HG02970 (cell line): ENCODE measurements at regions not wholly inside any gene's neighbourhood (a gene's known extent, or its start where the extent isn't known, plus 50 kb on each side); places are given as distances from the start of the nearest gene placed in this dataset.

Source experiments
- ATAC-seq: cut with Tn5 transposase; IDR thresholded peaks from one replicate; pipeline ENCODE4 v1.9.1; 2021; ENCODE audit warnings: mild to moderate bottlenecking, moderate library complexity, moderate number of reproducible peaks; ENCODE audit not compliant: unreplicated experiment, low FRiP score

- no peak for ATAC-seq
These were observed 138.9 kb upstream of the MAX start for GRCh38 chr14:65241125-65241752.

GRCh38 chr14:65242732-65243134, 140.4 kb upstream of the MAX start:
- no peak for ATAC-seq

- no peak for ATAC-seq
These were observed 141.6 kb upstream of the MAX start for GRCh38 chr14:65243766-65244442.

DNA sequence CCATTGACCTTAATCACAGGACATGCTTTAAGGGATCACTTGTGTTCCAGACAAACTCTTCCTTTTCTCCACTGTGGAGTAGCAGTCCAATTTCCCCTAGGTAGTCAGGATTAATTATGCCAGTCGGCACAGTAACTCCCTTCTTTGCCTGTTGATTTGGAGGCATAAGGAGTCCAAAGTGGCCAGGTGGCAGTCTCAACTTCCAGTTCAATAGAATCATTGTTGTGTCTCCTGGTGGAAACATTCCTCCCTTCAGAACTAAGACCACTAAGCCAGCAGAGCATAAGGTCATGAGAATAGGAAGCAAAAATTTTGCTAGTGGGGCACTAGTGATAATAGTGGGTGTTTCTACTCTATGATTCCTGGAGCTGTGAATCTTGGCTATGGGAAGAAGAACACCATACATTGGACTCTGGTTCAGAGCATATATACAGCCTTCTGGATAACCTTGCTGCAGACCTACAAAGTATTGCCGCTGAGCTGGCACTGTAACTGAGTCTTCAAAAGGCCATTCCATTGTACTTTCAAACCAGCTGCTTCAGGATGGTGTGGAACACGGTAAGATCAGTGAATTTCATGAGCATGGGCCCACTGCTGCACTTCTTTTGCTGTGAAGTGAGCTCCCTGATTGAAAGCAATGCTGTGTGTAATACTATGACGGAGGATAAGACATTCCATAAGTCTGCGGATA, 147.3 kb upstream of the MAX start:
- ATAC-seq: no peak

- no peak for ATAC-seq
These were observed 147.8 kb upstream of the MAX start for GRCh38 chr14:65250162-65250495.

- ATAC-seq: no peak
These were observed 148.9 kb upstream of the MAX start for GRCh38 chr14:65251213-65251612.

GRCh38 chr14:65252482-65253255, 150.4 kb upstream of the MAX start:
- no peak for ATAC-seq

DNA sequence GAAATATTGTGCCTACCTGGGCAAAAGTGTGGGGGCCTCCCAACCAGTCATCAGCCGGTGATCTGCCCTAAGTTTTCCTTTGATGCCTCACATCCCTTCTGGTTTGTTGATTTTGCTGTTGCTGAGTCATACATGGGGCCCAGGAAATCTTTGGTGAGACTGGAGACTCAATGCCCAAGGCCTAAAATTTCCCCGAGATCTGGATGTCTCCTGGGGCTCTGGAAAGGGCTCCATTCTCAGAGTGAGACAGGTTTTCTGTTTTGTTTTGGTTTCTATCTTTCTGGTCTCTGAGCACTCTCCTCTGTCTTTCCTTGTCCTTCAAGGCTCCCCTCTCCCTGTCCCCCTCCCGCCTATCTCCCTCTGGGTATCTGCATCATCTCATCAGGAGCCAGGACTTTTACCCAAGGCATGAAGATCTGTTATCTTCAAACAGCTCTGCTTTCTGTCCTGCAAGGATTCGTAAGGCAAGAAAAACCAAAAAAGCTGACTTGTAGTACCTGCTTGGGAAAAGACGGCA, 152.8 kb upstream of the MAX start:
- ATAC-seq: no peak

DNA sequence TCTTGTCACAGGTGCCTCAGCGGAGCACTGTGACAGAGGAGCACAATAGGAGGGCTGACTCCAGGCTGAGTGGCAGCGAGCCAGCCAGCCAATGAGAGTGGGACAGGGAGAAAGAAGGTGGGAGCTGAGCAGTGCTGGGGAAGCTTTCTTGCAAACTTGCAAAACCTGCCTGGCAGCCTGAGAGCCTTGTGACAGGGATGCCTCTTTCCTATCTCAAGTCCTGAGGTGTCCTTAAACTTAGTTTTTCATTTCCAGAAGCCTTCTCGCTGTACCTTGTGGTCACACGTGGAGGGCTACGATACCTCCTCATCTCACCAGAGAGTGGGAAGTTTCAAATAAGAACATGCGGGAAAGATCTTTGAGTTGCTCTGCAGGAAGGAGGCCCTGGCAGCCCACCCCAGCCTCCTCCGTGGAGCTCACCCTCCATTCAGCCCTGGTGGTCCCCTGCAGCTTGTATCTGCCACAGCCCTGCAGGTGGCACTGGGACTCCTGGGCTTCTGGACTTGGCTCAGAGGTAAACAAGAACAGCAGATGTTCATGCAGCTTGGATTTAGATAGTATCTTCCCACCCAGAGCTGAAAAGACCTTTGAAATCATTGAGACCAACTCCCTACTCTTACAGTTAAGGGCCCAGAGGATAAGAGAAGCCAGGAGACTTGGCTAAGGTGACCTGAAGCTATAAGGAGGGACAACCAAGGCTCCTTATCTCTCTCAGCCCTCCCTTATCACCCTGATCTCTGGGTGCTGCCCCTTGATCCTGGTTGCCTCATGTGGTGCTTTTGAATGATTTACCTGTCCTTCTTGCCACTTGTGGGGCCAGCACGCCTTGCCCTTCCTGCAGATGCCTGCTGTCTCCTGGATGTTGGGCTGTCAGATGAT, 153.5 kb upstream of the MAX start:
- no peak for ATAC-seq

DNA sequence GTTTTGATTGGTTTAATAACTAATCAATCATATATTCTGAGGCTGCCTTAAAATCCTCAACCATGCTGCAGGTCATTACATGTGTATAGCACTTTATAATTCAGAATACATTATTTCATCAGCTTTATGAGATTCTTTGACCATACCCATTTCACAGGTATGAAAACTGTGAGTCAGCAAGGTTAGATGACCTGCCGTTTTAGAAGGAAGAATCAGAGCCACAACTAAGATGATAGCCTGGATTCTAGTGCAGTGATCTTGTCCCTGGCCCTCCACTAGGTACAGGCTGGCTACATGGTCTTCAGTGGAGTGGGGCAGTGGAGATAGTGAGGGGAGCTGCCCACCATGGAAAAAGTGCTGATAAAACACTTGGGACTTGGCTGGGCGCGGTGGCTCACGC, 154.4 kb upstream of the MAX start:
- ATAC-seq: no peak

GRCh38 chr14:65257425-65257824, 155.1 kb upstream of the FUT8 start:
- ATAC-seq: no peak

GRCh38 chr14:65258391-65258790, 154.1 kb upstream of the FUT8 start:
- no peak for ATAC-seq

GRCh38 chr14:65259000-65259399, 153.5 kb upstream of the FUT8 start:
- ATAC-seq: no peak

GRCh38 chr14:65260786-65261185, 151.7 kb upstream of the FUT8 start:
- ATAC-seq: no peak

DNA sequence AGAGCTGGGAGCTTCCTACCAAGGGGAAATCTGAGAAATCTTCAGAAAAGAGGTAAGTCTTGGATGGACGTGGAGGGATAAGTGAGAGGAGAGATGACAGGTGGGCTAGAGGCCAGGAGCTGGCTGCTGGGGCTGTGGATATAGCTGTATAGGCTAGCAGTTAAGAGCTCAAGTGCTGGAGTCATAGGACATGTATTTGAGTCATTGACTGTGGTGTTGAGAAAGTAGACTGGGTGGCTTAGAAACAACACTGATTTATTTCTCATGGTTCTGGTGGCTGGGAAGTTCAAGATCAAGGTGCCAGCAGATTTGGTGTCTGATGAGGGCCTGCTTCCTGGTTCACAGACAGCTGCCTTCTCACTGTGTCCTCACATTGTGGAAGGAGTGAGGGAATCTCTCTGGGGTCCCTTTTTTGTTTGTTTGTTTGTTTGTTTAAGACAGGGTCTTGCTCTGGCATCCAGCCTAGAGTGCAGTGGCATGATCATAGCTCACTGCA, 151.1 kb upstream of the FUT8 start:
- no peak for ATAC-seq

GRCh38 chr14:65261946-65262345, 150.6 kb upstream of the FUT8 start:
- no peak for ATAC-seq

GRCh38 chr14:65263177-65263788, 149.2 kb upstream of the FUT8 start:
- ATAC-seq: no peak

- ATAC-seq: no peak
These were observed 144.7 kb upstream of the FUT8 start for GRCh38 chr14:65267856-65268255.

DNA sequence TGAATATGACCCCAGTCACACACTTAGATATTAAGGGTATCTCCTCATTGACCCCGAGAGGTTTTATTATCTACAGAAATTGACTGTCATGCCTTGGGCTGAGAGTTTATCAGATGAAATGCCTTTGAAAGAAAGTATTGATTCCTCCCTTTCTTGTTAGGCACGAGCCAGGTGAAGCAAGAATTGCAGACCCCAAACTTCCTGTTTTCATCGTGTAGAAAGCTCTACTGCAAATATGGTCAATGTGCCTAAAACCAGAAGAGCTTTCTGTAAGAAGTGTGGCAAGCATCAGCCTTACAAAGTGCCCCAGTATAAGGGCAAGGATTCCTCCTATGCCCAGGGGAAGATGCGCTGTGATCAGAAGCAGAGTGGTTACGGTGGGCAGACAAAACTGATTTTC, 143.9 kb upstream of the FUT8 start:
- ATAC-seq: no peak
